ENCODE measurements at regions not wholly inside any gene's neighbourhood (a gene's known extent, or its start where the extent isn't known, plus 50 kb on each side); places are given as distances from the start of the nearest gene placed in this dataset.
"Not testable (repeated sequence)": the region's sequence is repeated elsewhere in the genome, so short reads cannot be mapped to it uniquely, and the experiment has no call there.

- H3K4me1 Mint-ChIP-seq (ENCODE audit: low read depth), result no peaks in the 10 kb centered on the region
- H3K36me3 Mint-ChIP-seq (ENCODE audit: low read depth), result no peaks in the 10 kb centered on the region
- H3K9me3 Mint-ChIP-seq, result no peaks in the 10 kb centered on the region
- no peak overlapping the region for H3K27ac Mint-ChIP-seq
- H3K27me3 Mint-ChIP-seq (ENCODE audit: low read depth), result no peaks in the 10 kb centered on the region
- DNase-seq (ENCODE audit: low spot score), result no peak
- H3K4me3 Mint-ChIP-seq, result no peak overlapping the region
Measured at GRCh38 chr5:38677636-38678035, 121.2 kb upstream of the LIFR start.

DNA sequence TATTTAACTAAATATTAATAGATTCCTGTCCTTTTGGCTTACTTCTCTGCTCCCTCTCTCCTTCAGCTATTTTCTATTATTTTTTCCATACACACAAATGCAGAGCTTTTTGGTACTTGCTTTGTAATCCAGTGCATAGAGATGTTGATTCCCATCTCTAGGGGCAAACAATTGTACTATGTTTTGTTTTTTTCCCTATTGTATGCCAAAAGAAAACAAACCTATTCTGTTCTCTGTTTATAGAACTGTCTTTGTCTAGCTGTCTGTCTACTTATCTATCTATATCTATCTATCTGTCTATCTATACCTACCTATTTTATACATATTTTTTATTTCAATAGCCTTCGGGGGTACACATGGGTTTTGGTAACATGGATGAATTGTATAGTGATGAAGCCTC is 121.6 kb upstream of the LIFR start:
- Mint-ChIP-seq H3K27me3 (ENCODE audit: low read depth) (no peaks in the 10 kb centered on the region), H3K36me3 (ENCODE audit: low read depth) (no peaks in the 10 kb centered on the region), H3K9me3 (no peaks in the 10 kb centered on the region), H3K4me1 (ENCODE audit: low read depth) (no peaks in the 10 kb centered on the region), H3K4me3 (no peak overlapping the region), H3K27ac (no peak overlapping the region)
- no peak for DNase-seq (ENCODE audit: low spot score)

DNA sequence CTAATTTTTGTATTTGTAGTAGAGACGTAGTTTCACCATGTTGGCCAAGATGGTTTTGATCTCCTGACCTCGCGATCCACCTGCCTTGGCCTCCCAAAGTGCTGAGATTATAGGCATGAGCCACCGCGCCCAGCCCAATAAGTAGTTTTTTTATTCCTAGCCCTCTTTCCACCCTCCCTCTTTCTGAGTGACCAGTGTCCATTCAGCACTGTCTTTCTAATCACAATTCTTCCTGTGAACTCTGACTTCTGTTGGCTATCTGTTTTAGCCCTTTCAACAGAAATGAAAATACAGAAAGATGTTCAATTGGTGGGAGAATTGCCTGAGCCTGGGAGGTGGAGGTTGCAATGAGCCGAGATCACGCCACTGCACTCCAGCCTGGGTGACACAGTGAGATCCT is 122.3 kb upstream of the LIFR start:
- not testable (repeated sequence) for H3K4me1 Mint-ChIP-seq (ENCODE audit: low read depth); H3K27me3 Mint-ChIP-seq (ENCODE audit: low read depth); H3K9me3 Mint-ChIP-seq; H3K27ac Mint-ChIP-seq; DNase-seq (ENCODE audit: low spot score); H3K4me3 Mint-ChIP-seq; H3K36me3 Mint-ChIP-seq (ENCODE audit: low read depth)

DNA sequence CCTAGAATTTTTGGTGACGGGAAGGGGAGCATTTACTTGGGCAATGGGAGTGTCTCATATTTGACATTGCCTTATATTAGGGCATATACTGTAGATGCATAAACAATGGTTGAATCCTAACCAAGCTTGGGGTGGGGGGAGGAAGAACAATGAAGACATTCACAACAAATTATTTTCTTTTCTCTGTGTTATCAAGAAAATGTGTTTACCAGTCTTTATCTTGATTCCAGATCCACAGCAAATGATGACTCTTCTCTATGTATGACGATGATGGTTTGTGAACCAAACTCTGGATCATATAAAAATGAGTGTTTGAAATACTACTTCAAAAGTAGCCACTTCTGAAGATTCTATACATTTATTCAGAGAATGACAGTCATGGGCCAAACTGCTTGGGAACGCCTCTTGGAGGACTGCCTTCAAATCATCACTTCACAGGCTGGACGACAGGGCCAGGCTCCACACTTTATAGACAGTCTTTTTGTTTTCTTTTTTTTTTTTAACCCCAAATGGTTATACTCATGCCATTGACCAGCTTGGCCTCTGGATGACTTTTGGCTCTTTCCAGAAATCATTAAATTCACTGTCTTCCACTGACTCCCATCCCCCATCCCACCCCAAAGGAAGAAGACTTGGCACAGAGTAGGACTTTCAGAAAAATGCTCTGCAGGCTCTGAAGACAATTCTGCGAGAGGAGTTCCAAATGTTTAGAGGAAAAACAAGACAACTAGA is 123.8 kb upstream of the LIFR start:
- Mint-ChIP-seq H3K9me3 (no peaks in the 10 kb centered on the region), H3K27ac (no peak overlapping the region), H3K36me3 (ENCODE audit: low read depth) (no peaks in the 10 kb centered on the region), H3K4me3 (no peak overlapping the region), H3K27me3 (ENCODE audit: low read depth) (no peaks in the 10 kb centered on the region), H3K4me1 (ENCODE audit: low read depth) (no peaks in the 10 kb centered on the region)
- DNase-seq (ENCODE audit: low spot score), result no peak

- Mint-ChIP-seq H3K9me3 (no peaks in the 10 kb centered on the region), H3K27me3 (ENCODE audit: low read depth) (no peaks in the 10 kb centered on the region), H3K27ac (no peak overlapping the region), H3K36me3 (ENCODE audit: low read depth) (no peaks in the 10 kb centered on the region), H3K4me1 (ENCODE audit: low read depth) (no peaks in the 10 kb centered on the region), H3K4me3 (no peak overlapping the region)
- no peak for DNase-seq (ENCODE audit: low spot score)
Measured at GRCh38 chr5:38681029-38681706, 124.7 kb upstream of the LIFR start.

DNA sequence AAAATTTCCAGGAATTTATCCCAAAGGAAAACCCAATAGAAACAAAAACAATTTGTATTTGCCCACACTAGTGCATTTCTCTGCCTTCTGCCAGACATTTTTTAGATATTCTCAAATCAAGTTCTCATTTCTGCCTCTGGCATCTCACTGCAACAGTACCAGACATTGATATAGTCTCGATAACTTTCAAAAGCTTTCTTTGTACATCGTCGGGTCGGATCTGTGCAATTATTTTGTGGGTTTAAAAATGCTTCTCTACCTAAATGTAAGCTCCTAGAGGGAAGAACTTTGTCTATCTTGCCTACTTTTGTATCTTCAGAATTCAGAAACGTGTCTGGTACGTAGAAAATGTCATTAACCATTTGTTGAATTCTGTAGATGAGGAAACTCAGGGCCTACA is 125.5 kb upstream of the LIFR start:
- Mint-ChIP-seq H3K27ac (no peak overlapping the region), H3K4me3 (no peak overlapping the region), H3K27me3 (ENCODE audit: low read depth) (no peaks in the 10 kb centered on the region), H3K4me1 (ENCODE audit: low read depth) (no peaks in the 10 kb centered on the region), H3K9me3 (no peaks in the 10 kb centered on the region), H3K36me3 (ENCODE audit: low read depth) (no peaks in the 10 kb centered on the region)
- no peak for DNase-seq (ENCODE audit: low spot score)

DNA sequence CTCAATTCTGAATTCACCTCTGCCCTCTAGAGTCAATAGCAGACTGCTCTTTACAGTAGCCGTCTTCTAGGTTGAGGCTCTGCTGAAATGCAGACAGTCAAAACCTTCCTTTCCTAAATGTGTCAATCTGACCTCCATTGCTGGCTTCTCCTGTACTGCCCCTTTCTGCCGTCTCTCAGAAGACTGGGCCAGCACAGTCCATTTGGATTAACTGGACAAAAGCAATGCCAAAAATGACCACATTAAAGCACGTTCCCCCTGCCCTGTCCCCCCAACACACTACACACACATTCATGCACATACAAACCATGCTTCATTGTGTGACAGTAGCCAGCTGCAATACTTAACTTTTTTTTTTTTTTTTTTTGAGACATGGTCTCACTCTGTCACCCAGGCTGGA is 130.2 kb upstream of the LIFR start:
- Mint-ChIP-seq H3K27ac (no peak overlapping the region), H3K27me3 (ENCODE audit: low read depth) (no peaks in the 10 kb centered on the region), H3K9me3 (no peaks in the 10 kb centered on the region), H3K4me3 (no peak overlapping the region), H3K4me1 (ENCODE audit: low read depth) (no peaks in the 10 kb centered on the region), H3K36me3 (ENCODE audit: low read depth) (no peaks in the 10 kb centered on the region)
- no peak for DNase-seq (ENCODE audit: low spot score)

- peaks cover 8% of the 10 kb centered on the region for H3K27me3 Mint-ChIP-seq (ENCODE audit: low read depth)
- no peak overlapping the region for H3K27ac Mint-ChIP-seq
- H3K9me3 Mint-ChIP-seq, result no peaks in the 10 kb centered on the region
- H3K36me3 Mint-ChIP-seq (ENCODE audit: low read depth), result no peaks in the 10 kb centered on the region
- DNase-seq (ENCODE audit: low spot score), result no peak
- H3K4me1 Mint-ChIP-seq (ENCODE audit: low read depth), result no peaks in the 10 kb centered on the region
- H3K4me3 Mint-ChIP-seq, result no peak overlapping the region
Measured at GRCh38 chr5:38692346-38692745, 135.9 kb upstream of the LIFR start.

DNA sequence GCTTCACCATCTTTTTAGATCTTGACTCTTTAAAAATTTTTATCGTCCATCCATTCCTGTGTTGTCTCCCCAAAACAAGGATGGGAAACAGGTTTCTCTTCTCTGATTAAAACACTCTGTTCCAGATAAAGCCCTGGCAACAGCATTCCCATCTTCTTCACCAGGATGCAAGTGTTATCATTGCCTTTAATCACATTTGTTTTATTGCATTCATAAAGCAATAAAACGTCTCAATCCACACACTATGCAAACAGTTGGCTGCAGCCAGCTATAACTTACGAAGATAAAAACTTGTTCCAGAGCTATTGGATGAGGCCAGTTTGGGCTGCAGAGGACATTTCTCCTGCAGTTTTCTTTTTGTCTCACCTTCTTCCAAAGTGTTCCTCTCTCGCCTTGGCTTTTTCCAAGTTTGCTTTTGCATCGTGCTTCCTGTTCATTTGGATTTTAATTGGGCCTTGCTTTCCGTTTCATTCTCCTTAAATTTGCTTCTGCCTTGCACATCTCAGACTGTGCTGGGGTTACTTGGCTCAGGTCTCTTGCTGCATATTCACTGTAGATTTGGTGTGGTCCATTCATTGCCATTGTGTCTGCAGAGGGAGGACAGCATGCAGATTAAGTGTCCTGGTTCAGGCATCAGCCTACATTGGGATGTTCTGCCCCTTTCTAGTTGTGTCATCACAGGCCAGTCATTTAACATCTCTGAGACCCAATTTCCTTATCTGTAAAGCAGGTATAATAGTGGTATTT is 136.5 kb upstream of the LIFR start:
- H3K4me3 Mint-ChIP-seq, result no peak overlapping the region
- no peak for DNase-seq (ENCODE audit: low spot score)
- peaks cover 8% of the 10 kb centered on the region for H3K27me3 Mint-ChIP-seq (ENCODE audit: low read depth)
- no peaks in the 10 kb centered on the region for H3K9me3 Mint-ChIP-seq
- H3K27ac Mint-ChIP-seq, result no peak overlapping the region
- H3K36me3 Mint-ChIP-seq (ENCODE audit: low read depth), result no peaks in the 10 kb centered on the region
- H3K4me1 Mint-ChIP-seq (ENCODE audit: low read depth), result no peaks in the 10 kb centered on the region

GRCh38 chr5:38695021-38695958 is 138.8 kb upstream of the LIFR start:
- Mint-ChIP-seq H3K4me1 (ENCODE audit: low read depth) (no peaks in the 10 kb centered on the region), H3K27ac (no peak overlapping the region), H3K36me3 (ENCODE audit: low read depth) (no peaks in the 10 kb centered on the region), H3K9me3 (no peaks in the 10 kb centered on the region), H3K27me3 (ENCODE audit: low read depth) (peaks cover 8% of the 10 kb centered on the region), H3K4me3 (no peak overlapping the region)
- DNase-seq (ENCODE audit: low spot score), result no peak

DNA sequence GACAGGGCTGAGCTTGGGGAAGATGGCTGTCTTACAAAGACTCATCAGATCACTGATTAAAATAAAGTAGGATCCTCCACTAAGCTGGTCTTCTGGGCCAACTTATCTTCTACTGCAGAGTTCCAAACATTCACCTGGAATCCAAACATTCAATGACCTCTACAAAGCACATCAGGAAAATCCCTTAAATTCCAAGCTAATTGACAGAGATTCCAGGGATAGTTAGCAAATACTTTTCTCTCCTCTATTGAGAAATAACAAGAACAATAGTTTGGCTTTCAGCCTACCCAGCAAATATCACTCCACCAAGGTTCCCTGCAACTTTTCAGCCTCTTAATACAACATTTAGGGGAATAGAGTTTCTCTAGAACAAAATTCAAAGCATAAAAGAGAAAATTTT is 140.6 kb upstream of the LIFR start:
- H3K27ac Mint-ChIP-seq, result no peak overlapping the region
- no peaks in the 10 kb centered on the region for H3K9me3 Mint-ChIP-seq
- no peak overlapping the region for H3K4me3 Mint-ChIP-seq
- H3K36me3 Mint-ChIP-seq (ENCODE audit: low read depth), result no peaks in the 10 kb centered on the region
- no peaks in the 10 kb centered on the region for H3K4me1 Mint-ChIP-seq (ENCODE audit: low read depth)
- no peak for DNase-seq (ENCODE audit: low spot score)
- H3K27me3 Mint-ChIP-seq (ENCODE audit: low read depth), result peaks cover 8% of the 10 kb centered on the region

- not testable (repeated sequence) for H3K27me3 Mint-ChIP-seq (ENCODE audit: low read depth); H3K4me1 Mint-ChIP-seq (ENCODE audit: low read depth); H3K9me3 Mint-ChIP-seq; H3K27ac Mint-ChIP-seq; H3K4me3 Mint-ChIP-seq; H3K36me3 Mint-ChIP-seq (ENCODE audit: low read depth); DNase-seq (ENCODE audit: low spot score)
Measured at GRCh38 chr5:38705529-38705928, 140.3 kb upstream of the OSMR start.

DNA sequence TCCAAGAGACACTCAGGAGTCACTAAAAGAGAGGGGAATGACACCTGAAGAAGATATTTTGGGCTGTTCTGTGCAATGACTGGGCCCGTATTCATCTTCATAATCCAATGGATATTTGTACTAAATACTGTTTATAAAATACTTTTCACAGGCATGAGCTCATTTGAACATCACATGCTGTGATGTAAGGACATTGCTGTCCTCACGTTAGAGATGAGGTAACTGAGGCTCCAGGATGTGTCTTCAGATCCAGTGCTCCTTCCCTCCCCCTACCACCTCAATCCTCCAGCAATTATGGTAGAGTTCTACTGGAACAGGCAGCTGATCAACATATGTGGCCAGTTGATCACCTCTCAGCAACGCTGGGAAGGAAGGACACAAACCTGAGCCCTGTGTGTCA is 139.4 kb upstream of the OSMR start:
- Mint-ChIP-seq H3K9me3 (no peaks in the 10 kb centered on the region), H3K27ac (no peak overlapping the region), H3K27me3 (ENCODE audit: low read depth) (peaks cover 5% of the 10 kb centered on the region), H3K4me3 (no peak overlapping the region), H3K36me3 (ENCODE audit: low read depth) (no peaks in the 10 kb centered on the region), H3K4me1 (ENCODE audit: low read depth) (no peaks in the 10 kb centered on the region)
- DNase-seq (ENCODE audit: low spot score), result no peak

Data from T-helper 2 cell treated with Interferon-gamma antibody and Interleukin-4, amounts not matched to agents 5 μg/mL and 100 μg/mL, for 36 hours (primary cell).